ENCODE measurements at regions not wholly inside any gene's neighbourhood (a gene's known extent, or its start where the extent isn't known, plus 50 kb on each side); places are given as distances from the start of the nearest gene placed in this dataset.

- Histone ChIP-seq H2AK5ac (ENCODE audit: low read length, severe bottlenecking) (no peak overlapping the region), H3K4me1 (ENCODE audit: control insufficient read depth, insufficient read depth, low read depth, low read length) (no peaks in the 10 kb centered on the region), H2AFZ (ENCODE audit: low read depth, low read length) (no peak overlapping the region), H4K91ac (ENCODE audit: low read length) (no peak overlapping the region), H3K9me3 (ENCODE audit: control insufficient read depth, low read length) (no peaks in the 10 kb centered on the region), H4K8ac (ENCODE audit: low read length) (no peak overlapping the region), H3K18ac (ENCODE audit: low read depth in 1 of 2, low read length in 2 of 2) (no peak overlapping the region), H2BK15ac (ENCODE audit: low read depth, poor library complexity, severe bottlenecking) (no peak overlapping the region), H3K27me3 (ENCODE audit: control insufficient read depth in 1 of 2, insufficient read depth in 1 of 2, low read length in 2 of 2) (no peaks in the 10 kb centered on the region), H3K4ac (ENCODE audit: low read depth in 1 of 2, low read length in 2 of 2) (no peak overlapping the region), H3K4me2 (ENCODE audit: low read length, poor library complexity, severe bottlenecking) (no peak overlapping the region), H2BK120ac (ENCODE audit: low read depth, low read length) (no peak overlapping the region), H3K27ac (ENCODE audit: low read length, poor library complexity, severe bottlenecking) (no peak overlapping the region), H3K9ac (ENCODE audit: low read length) (no peak overlapping the region), H3K14ac (ENCODE audit: low read length in 2 of 2) (no peak overlapping the region), H3K4me3 (ENCODE audit: insufficient read depth in 1 of 2, low read depth in 1 of 2, low read length in 2 of 2) (no peak overlapping the region), H2BK5ac (ENCODE audit: low read depth, low read length, poor library complexity, severe bottlenecking) (no peak overlapping the region), H3K23ac (ENCODE audit: low read length in 2 of 2) (no peak overlapping the region), H3K36me3 (ENCODE audit: control insufficient read depth in 1 of 2, insufficient read depth in 2 of 2, low read depth in 1 of 2, low read length in 2 of 2) (no peaks in the 10 kb centered on the region), H2BK12ac (ENCODE audit: low read length in 2 of 2) (no peak overlapping the region), H3K79me1 (replicated peaks; ENCODE audit: low read length, poor library complexity, severe bottlenecking) (no peaks in the 10 kb centered on the region)
- DNase-seq, result no peak
These were observed 174.8 kb downstream of the GABRG2 start for GRCh38 chr5:162242416-162242815.

DNA sequence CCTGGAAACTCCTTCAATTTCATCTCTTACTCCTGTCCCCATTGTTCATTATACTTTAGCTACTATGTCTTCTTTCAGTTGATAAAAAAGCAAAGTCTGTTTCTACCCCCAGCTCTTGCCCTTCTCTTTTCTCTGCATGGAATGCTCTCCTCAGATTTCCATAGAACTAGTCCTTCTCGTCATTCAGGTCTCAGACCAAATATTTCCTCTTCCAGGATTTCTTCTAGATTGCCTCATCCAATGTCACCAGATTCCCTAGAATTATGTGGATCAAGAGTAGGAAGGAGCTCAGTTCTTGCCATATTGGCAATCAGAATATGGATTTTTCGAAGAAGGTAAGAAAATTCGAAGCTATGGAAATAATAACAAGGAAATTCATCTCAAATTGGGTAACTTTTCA is 176.1 kb downstream of the GABRG2 start:
- Histone ChIP-seq H4K91ac (ENCODE audit: low read length) (no peak overlapping the region), H3K14ac (ENCODE audit: low read length in 2 of 2) (no peak overlapping the region), H2BK120ac (ENCODE audit: low read depth, low read length) (no peak overlapping the region), H3K18ac (ENCODE audit: low read depth in 1 of 2, low read length in 2 of 2) (no peak overlapping the region), H3K36me3 (ENCODE audit: control insufficient read depth in 1 of 2, insufficient read depth in 2 of 2, low read depth in 1 of 2, low read length in 2 of 2) (no peaks in the 10 kb centered on the region), H2BK12ac (ENCODE audit: low read length in 2 of 2) (no peak overlapping the region), H3K79me1 (replicated peaks; ENCODE audit: low read length, poor library complexity, severe bottlenecking) (no peaks in the 10 kb centered on the region), H3K9ac (ENCODE audit: low read length) (no peak overlapping the region), H3K4me1 (ENCODE audit: control insufficient read depth, insufficient read depth, low read depth, low read length) (no peaks in the 10 kb centered on the region), H3K4me2 (ENCODE audit: low read length, poor library complexity, severe bottlenecking) (no peak overlapping the region), H3K4ac (ENCODE audit: low read depth in 1 of 2, low read length in 2 of 2) (no peak overlapping the region), H2AFZ (ENCODE audit: low read depth, low read length) (no peak overlapping the region), H2BK5ac (ENCODE audit: low read depth, low read length, poor library complexity, severe bottlenecking) (no peak overlapping the region), H2BK15ac (ENCODE audit: low read depth, poor library complexity, severe bottlenecking) (no peak overlapping the region), H3K27me3 (ENCODE audit: control insufficient read depth in 1 of 2, insufficient read depth in 1 of 2, low read length in 2 of 2) (no peaks in the 10 kb centered on the region), H3K4me3 (ENCODE audit: insufficient read depth in 1 of 2, low read depth in 1 of 2, low read length in 2 of 2) (no peak overlapping the region), H2AK5ac (ENCODE audit: low read length, severe bottlenecking) (no peak overlapping the region), H3K9me3 (ENCODE audit: control insufficient read depth, low read length) (no peaks in the 10 kb centered on the region), H4K8ac (ENCODE audit: low read length) (no peak overlapping the region), H3K27ac (ENCODE audit: low read length, poor library complexity, severe bottlenecking) (no peak overlapping the region), H3K23ac (ENCODE audit: low read length in 2 of 2) (no peak overlapping the region)
- WGBS, result 63% methylated on average over 2 of the region's 3 CpGs
- DNase-seq, result no peak

DNA sequence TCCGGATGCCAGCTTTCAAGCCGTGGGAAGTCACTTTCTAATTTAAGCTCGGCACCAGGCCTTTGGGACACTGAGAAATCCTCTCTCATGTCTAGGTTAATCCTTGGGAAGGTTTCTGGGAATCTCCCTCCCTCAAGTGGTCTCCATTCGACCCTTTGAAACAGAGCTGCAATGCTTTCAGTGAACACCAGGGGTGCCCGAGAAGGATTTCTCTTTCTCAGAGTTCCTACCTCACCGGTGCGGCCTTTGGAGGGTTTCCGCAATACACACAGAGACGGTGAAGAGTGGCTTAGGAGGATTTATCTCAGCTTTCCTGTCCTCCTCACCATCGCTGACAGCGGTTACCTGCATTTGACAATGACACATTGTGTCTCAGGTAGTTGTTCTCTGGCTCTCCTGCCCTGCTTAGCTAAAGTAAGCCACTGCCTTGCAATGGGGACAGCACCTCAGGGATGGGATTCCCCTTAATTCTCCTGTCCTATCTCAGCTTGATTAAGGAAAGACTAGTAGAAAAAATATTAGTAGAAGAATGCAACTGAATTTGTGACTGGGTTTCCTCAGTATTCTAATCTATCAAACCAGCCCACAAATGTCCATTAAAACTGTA is 180.6 kb downstream of the GABRG2 start:
- no peak overlapping the region for H3K23ac ChIP-seq (ENCODE audit: low read length in 2 of 2)
- H2AK5ac ChIP-seq (ENCODE audit: low read length, severe bottlenecking), result no peak overlapping the region
- DNase-seq, result no peak
- no peak overlapping the region for H3K9ac ChIP-seq (ENCODE audit: low read length)
- no peak overlapping the region for H4K8ac ChIP-seq (ENCODE audit: low read length)
- H3K9me3 ChIP-seq (ENCODE audit: control insufficient read depth, low read length), result peaks cover 2% of the 10 kb centered on the region
- no peak overlapping the region for H3K18ac ChIP-seq (ENCODE audit: low read depth in 1 of 2, low read length in 2 of 2)
- no peaks in the 10 kb centered on the region for H3K36me3 ChIP-seq (ENCODE audit: control insufficient read depth in 1 of 2, insufficient read depth in 2 of 2, low read depth in 1 of 2, low read length in 2 of 2)
- no peak overlapping the region for H2BK5ac ChIP-seq (ENCODE audit: low read depth, low read length, poor library complexity, severe bottlenecking)
- H3K14ac ChIP-seq (ENCODE audit: low read length in 2 of 2), result no peak overlapping the region
- H3K4me1 ChIP-seq (ENCODE audit: control insufficient read depth, insufficient read depth, low read depth, low read length), result no peaks in the 10 kb centered on the region
- H4K91ac ChIP-seq (ENCODE audit: low read length), result no peak overlapping the region
- H3K79me1 ChIP-seq (replicated peaks; ENCODE audit: low read length, poor library complexity, severe bottlenecking), result no peaks in the 10 kb centered on the region
- no peak overlapping the region for H3K4me2 ChIP-seq (ENCODE audit: low read length, poor library complexity, severe bottlenecking)
- no peaks in the 10 kb centered on the region for H3K27me3 ChIP-seq (ENCODE audit: control insufficient read depth in 1 of 2, insufficient read depth in 1 of 2, low read length in 2 of 2)
- no peak overlapping the region for H2BK12ac ChIP-seq (ENCODE audit: low read length in 2 of 2)
- no peak overlapping the region for H3K27ac ChIP-seq (ENCODE audit: low read length, poor library complexity, severe bottlenecking)
- H3K4ac ChIP-seq (ENCODE audit: low read depth in 1 of 2, low read length in 2 of 2), result no peak overlapping the region
- H2AFZ ChIP-seq (ENCODE audit: low read depth, low read length), result no peak overlapping the region
- H3K4me3 ChIP-seq (ENCODE audit: insufficient read depth in 1 of 2, low read depth in 1 of 2, low read length in 2 of 2), result no peak overlapping the region
- 59% methylated on average over 11 of the region's 11 CpGs for WGBS
- H2BK15ac ChIP-seq (ENCODE audit: low read depth, poor library complexity, severe bottlenecking), result no peak overlapping the region
- no peak overlapping the region for H2BK120ac ChIP-seq (ENCODE audit: low read depth, low read length)

GRCh38 chr5:162256711-162257110 is 189.1 kb downstream of the GABRG2 start:
- H3K79me1 ChIP-seq (replicated peaks; ENCODE audit: low read length, poor library complexity, severe bottlenecking), result no peaks in the 10 kb centered on the region
- peaks cover 7% of the 10 kb centered on the region for H3K9me3 ChIP-seq (ENCODE audit: control insufficient read depth, low read length)
- no peak overlapping the region for H4K91ac ChIP-seq (ENCODE audit: low read length)
- H3K23ac ChIP-seq (ENCODE audit: low read length in 2 of 2), result no peak overlapping the region
- H2AFZ ChIP-seq (ENCODE audit: low read depth, low read length), result no peak overlapping the region
- H3K4me1 ChIP-seq (ENCODE audit: control insufficient read depth, insufficient read depth, low read depth, low read length), result no peaks in the 10 kb centered on the region
- H4K8ac ChIP-seq (ENCODE audit: low read length), result no peak overlapping the region
- H3K14ac ChIP-seq (ENCODE audit: low read length in 2 of 2), result no peak overlapping the region
- no peak overlapping the region for H3K4me2 ChIP-seq (ENCODE audit: low read length, poor library complexity, severe bottlenecking)
- no peak overlapping the region for H3K9ac ChIP-seq (ENCODE audit: low read length)
- no peaks in the 10 kb centered on the region for H3K36me3 ChIP-seq (ENCODE audit: control insufficient read depth in 1 of 2, insufficient read depth in 2 of 2, low read depth in 1 of 2, low read length in 2 of 2)
- no peak overlapping the region for H2AK5ac ChIP-seq (ENCODE audit: low read length, severe bottlenecking)
- H3K4ac ChIP-seq (ENCODE audit: low read depth in 1 of 2, low read length in 2 of 2), result no peak overlapping the region
- H3K27ac ChIP-seq (ENCODE audit: low read length, poor library complexity, severe bottlenecking), result no peak overlapping the region
- no peak overlapping the region for H2BK15ac ChIP-seq (ENCODE audit: low read depth, poor library complexity, severe bottlenecking)
- no peak overlapping the region for H3K18ac ChIP-seq (ENCODE audit: low read depth in 1 of 2, low read length in 2 of 2)
- no peaks in the 10 kb centered on the region for H3K27me3 ChIP-seq (ENCODE audit: control insufficient read depth in 1 of 2, insufficient read depth in 1 of 2, low read length in 2 of 2)
- no peak overlapping the region for H2BK5ac ChIP-seq (ENCODE audit: low read depth, low read length, poor library complexity, severe bottlenecking)
- H2BK12ac ChIP-seq (ENCODE audit: low read length in 2 of 2), result no peak overlapping the region
- 78% methylated on average over 1 of the region's 1 CpG for WGBS
- H3K4me3 ChIP-seq (ENCODE audit: insufficient read depth in 1 of 2, low read depth in 1 of 2, low read length in 2 of 2), result no peak overlapping the region
- no peak for DNase-seq
- H2BK120ac ChIP-seq (ENCODE audit: low read depth, low read length), result no peak overlapping the region
